NCI-H1436 (cell line): ENCODE measurements at regions not wholly inside any gene's neighbourhood (a gene's known extent, or its start where the extent isn't known, plus 50 kb on each side); places are given as distances from the start of the nearest gene placed in this dataset.
"Not testable (repeated sequence)": the region's sequence is repeated elsewhere in the genome, so short reads cannot be mapped to it uniquely, and the experiment has no call there.

Experiments used
- DNase-seq: peaks from one replicate; lab custom pipeline; 2025; lab: John Stamatoyannopoulos, UW

DNA sequence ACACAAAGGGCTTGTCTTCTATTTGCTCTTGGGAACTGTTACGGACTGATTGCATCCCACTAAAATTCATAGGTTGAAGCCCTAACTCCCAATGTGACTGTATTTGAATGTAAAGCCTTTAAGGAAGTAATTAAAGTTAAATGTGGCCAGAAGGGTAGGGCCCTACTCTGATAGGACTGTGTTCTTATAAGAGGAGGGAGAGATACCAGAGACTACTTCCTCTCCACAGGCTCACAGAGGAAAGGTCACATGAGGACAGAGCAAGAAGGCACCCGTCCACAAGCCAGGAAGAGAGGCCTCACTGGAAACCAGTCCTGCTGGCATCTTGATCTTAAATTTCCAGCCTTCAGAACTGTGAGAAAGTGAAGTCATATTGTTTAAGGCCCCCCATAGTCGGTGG, 211.9 kb downstream of the CDH26 start:
- no peak for DNase-seq

GRCh38 chr20:60171313-60171712, 213.1 kb downstream of the CDH26 start:
- DNase-seq, result no peak

DNA sequence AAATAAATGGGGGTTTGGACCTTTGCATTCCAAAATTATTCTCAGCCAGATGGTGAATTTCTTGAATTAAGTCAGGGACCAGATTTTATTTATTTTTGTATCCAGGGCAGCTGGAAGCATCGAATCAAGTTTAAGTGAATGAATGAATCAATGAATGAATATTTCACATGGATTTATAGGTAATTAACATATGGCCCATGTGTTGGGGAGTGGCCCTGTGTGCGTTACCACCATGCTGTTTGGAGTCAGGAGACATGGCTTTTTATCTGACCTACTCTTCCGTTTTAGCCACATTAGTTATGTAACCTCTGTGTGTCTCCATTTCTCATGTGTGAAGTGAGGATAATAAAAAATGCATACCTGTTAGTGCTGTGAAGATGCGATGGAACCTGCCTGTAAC, 213.5 kb downstream of the CDH26 start:
- DNase-seq, result no peak

DNA sequence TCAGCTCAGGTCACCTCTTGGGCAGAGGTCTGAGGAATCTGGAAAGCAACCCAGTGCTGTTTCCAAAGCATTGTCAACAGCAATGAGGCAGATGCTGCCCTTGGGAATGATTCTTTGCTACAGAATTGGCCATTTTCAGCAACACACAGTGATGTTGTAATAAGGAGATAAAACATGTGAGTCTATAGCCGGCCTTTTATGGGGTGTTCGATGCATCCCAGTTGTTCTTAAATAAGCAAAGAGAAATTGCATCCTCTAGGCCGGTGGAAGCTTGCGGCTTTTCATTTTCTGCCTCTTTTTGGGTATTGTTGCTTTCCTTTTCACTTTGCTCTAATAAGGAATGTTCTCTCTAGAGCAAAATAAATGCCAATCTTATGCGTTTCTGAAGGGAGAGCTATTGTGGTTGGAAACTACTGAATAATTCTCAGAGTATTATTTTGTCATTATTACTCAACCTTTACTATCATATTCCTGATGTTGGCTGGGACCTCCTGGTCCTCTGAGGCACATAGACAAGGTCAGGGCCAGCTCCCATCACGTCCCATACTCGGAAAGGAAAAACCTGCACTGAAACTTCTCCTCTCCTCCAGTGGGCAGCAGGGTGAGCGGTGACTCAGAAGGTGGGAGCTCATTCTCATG, 214.2 kb downstream of the CDH26 start:
- DNase-seq, result no peak

DNA sequence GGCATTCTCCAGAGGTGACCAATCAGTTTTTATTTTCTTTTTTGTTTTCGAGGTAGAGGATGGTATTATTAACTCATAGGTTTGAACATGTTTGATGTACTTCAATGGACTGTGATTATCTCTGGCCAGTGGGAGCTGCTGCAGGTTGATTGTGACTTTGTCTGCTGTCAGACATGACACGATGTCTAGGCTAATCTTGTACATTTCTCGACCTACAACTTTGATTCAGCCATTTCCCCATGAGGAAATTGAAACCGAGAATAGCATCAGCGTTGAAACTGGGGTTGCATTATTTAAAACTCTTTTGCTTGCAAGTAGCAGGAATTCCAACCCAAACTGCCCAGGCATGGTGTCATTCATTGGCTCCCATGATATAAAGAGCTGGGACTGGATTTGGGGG, 218.9 kb downstream of the CDH26 start:
- DNase-seq, result no peak

DNA sequence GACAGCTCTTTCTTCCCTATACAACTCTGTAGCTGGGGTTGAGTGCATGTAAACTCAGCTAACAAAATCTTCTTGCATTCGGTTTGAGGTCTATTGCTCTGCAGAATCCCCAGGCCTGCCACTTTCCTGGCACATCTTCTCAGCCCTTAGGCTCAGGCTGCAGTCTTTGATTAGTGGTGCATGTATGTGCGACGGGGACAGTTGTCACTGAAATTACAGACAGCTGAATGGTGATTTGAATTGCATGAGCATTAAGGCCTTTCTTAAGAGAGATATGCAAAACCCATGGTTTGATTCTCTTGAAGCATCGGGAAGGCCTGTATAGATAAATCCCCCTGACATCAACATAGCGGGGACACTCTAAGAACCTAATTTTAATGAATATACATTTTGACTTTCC, 222.8 kb downstream of the CDH26 start:
- no peak for DNase-seq

DNA sequence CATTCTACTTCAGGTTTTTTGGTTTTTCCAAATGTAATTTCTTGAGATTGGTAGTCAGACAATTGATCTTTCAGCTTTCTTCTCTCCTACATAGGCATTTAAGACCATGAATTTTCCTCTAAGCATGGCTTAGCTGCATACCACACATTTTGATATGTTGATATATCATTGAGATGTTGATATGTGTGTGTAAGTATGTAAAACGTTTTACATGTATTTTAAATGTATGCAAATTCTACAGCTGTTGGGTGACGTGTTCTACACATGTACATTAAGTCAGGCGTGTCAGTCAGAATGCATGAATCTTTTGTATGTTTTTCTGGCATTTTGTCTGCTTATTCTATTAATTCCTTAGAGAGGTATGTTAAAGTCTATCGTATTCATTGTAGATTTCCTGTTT, 228.2 kb downstream of the CDH26 start:
- DNase-seq, result no peak

DNA sequence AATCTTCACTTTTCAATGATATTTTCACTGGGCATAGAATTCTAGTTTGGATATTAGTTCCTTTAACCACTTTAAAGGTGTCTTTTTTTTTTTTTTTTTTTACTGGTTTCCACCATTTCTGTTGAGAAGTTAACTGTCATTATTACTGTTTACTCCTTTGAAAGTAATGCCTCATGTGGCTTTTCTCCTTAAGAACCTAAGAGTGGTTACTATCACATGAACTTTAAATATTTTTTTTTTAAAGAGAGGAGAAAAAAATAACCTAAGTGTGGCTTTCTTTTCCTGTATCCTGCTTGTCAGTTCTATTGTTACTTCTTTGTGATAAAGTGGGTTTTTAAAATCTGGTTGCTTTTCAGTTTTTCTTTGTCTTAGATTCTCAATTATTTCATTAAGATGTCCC, 229.5 kb downstream of the CDH26 start:
- DNase-seq, result no peak

DNA sequence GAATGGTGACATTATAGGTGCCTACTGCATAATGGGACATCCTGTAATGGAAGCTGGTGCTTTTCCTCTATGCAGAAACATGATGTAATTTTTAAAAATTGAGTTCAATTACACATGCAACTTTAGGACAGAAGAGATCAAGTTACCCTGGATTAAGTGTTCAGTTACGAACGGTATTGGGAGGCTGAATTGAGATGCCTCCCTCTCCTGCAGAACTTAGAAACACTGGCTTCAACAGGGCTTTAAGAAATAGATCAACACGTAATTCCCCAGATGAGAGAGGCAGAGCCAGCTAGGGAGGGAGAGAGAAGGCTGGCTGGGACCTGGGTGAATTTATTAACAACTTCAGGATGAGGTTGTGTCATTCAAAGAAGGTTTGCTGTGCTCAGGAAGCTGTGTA, 232.8 kb downstream of the CDH26 start:
- no peak for DNase-seq

GRCh38 chr20:60192326-60192725, 234.1 kb downstream of the CDH26 start:
- no peak for DNase-seq

DNA sequence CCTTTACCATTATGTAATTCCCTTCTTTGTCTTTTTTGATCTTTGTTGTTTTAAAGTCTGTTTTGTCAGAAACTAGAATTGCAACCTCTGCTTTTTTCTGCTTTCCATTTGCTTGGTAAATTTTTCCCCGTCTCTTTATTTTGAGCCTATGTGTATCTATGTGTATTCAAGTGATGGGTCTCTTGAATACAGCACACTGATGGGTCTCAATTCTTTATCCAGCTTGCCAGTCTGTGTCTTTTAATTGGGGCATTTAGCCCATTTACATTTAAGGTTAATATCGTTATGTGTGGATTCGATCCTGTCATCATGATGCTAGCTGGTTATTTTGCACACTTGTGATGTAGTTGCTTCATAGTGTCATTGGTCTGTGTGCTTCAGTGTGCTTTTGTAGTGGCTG, 240.9 kb downstream of the CDH26 start:
- DNase-seq, result not testable (repeated sequence)

DNA sequence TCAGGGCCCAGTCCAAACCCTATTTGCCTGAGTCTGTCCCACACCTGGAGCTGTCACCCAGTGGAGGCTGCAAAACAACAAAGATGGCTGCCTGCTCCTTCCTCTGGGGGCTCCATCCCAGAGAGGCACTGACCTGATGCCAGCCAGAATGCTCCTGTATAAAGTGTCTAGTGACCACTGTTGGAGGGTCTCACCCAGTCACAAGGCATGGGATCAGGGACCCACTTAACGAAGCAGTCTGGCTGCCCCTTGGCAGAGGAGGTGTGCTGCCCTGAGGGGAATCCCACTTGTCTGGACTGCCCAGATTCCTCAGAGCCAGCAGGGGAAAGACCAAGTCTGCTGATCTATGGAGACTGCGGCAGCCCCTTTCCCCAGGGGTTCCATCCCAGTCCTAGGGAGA, 241.6 kb downstream of the CDH26 start:
- DNase-seq, result no peak

DNA sequence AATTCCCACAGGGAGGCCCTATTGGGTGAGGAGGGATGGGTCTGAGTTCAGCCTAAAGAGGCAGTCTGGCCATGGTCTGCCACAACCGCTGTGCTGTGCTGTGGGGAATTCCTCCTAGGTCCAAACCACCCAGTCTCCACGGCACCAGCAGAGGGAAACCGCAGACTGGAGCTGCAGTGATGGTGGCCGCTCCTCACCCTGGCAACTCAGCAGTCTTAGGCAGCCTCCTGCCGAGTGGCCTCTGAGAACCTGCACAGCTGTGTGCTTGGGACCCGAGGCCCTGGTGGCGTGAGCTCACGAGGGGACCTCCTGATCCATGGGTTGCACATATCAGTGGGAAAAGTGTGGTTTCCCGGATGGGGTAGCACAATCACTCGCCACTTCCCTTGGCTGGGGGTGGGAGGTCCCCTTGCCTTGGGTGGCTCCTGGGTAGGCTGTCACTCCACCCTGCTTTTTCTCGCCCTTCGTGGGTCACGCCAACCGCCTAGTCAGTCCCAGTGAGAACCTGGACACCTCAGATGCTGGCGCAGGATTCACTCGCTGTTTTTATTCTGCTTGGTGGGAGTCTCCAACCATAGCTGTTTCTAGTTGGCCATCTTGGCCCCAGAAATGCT, 242.2 kb downstream of the CDH26 start:
- no peak for DNase-seq

DNA sequence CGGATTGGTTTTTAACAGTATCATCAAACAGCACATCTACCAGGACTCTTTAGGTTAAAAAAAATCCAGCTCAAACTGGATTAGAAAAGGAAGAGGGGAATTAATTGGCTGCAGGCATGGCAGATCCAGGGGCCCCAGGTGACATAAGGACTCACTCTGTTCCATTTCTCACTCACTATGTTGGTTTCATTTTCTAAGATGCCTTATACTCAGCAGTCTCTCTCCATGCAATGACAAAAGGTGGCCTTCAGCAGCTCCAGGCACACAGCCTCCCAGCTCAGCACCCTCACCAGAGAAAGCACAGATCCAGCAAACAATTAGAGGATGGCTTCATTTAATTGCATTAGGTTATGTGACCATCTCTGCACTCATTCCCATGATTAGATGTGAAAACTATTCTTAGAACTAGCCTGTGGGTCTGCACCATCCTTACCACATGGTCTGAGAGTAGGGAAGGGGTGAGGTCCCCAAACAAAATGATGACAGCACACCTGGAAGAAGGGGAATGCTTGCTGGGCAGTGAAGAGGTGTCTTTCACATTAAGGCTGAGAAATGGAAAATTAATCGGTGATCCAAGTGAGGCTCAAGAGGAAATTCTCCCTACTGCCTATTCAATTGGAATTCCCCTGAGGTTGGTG, 243.1 kb downstream of the CDH26 start:
- DNase-seq, result no peak

- DNase-seq, result no peak
Observed at GRCh38 chr20:60202046-60202445, 243.8 kb downstream of the CDH26 start.

- DNase-seq, result no peak
Observed at GRCh38 chr20:60203451-60203850, 245.2 kb downstream of the CDH26 start.

DNA sequence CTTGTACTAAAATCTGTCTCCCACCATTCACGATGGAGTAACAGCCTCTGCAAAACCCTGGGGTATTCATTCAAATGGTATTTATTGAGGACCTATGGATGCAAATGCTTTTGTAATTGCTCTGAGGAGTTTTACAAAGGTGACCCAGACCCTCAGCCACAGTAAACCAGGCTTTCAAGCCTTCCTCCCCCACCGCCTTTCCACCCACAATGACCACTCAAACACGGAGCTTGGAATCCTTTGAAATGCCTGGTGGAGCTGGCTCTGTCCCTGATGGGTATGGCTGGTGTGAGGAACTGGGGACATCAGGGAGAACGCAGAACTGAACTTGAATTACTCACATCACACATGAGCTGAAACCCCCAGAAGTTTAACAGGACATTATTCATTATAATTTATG, 246.4 kb downstream of the CDH26 start:
- no peak for DNase-seq

GRCh38 chr20:60206259-60206658, 248.0 kb downstream of the CDH26 start:
- DNase-seq, result peak; percentile 31

GRCh38 chr20:60209048-60209447, 250.8 kb downstream of the CDH26 start:
- no peak for DNase-seq

DNA sequence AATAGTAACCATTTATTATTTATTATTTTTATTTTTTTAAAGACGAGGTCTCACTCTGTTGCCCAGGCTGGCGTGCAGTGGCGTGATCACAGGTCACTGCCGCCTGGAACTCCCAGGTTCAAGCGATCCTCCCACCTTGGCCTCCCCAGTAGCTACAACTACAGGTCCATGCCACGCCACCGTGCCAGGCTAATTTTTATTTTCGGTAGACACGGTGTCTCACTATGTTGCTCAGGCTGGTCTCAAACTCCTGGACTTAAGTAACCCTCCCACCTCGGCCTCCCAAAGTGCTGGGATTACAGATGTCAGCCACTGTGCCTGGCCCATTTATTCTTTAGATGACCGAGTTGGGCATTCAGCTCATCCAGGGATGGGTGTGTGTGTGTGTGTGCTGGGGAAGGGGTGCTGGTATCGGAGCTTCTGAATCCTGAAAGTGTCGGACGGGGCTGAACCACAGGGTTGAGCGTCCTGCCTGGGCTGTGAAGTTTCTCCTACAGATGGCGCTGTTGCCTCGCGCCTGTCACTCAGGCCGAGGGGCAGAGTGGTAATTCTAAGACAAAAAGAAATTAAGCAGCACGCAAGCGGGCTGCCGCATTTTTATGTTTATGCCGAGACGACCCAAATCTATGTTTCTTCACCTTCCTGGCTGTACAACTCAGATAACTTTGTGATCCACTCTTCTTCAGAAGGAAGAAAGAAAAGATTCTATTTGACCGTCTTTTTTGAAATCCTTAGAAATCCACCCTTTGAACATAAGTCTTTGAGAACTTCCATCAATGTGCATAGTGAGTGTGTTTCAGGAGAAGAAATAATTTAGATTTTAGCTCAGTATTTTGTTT, 252.8 kb downstream of the CDH26 start:
- peak; percentile 71 for DNase-seq

DNA sequence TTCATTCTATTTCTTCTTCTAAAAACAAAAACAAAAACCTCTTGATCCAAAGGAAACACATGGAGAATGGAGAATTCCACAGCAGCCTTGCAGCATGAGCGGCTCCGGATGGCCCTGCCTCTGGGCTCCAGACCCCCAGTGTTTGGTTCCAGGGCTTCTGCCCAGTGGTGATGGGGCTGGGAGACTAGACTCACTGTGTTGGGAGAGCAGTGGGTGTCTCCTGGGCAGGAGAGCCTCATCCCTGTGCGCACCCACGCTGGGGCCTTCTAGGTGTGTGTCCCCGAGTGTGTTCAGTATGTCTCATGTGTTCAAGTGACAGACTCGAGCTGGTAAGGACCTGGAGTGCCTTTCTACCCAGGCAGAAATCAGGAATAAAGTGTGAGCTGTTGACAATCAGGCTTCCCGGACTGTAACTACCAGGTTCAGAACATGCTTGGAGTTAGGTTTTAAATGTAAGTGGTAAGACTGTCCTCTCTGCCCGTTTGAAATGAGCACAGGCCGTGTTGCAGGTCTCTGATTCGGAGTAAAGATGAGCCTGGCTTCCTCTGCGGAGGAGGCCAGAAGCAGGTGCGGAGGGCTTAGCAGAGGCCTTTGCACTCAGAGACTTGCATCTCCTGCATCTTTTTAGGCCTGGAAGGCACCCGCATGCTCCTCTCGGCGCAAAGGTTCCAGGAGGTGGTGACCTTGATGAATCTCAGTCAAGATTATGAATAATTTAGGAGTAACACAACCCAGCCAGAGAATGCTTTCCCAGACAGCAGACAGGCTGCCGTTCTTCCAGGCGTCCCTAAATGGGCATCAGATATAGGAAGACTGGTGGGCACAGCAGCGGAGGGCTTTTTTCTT, 253.6 kb downstream of the CDH26 start:
- DNase-seq, result no peak

DNA sequence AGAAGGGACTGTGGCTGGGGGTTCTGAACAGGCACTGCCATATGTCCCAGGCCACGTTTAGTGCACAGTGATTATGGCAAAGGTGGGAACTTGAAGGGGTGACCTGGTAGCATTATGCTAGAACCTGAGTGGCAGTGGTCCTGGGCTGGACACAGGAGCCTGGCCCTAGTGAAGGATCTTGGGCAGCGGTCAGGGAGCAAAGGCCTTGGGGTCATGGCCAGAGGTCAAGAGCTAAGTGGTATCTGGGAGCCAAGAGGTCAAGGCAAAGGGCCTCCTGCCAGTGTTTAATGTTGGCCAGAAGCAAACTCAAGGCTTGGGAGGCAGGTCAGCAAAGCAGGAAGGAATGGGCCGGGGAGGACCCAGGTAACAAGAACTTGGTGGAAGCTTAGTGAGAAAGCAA, 254.5 kb downstream of the CDH26 start:
- DNase-seq, result no peak
